Thymus (tissue), 11 donors: ENCODE measurements at regions not wholly inside any gene's neighbourhood (a gene's known extent, or its start where the extent isn't known, plus 50 kb on each side); places are given as distances from the start of the nearest gene placed in this dataset.
"Not testable (repeated sequence)": the region's sequence is repeated elsewhere in the genome, so short reads cannot be mapped to it uniquely, and the experiment has no call there.

ENCODE experiments used
- DNase-seq, 9 donors: peaks; one replicate each; pipeline ENCODE4 v3.0.0-alpha.2; 2013; ENCODE audit warnings: low spot score in 9 of 9, low read depth in 6 of 9, missing footprints in 1 of 9
- H3K27ac ChIP-seq, 2 donors: one replicate each; pipeline ENCODE4 v1.5.1; 2013; ENCODE audit warnings: control low read depth in 1 of 2, low read depth in 1 of 2, low read length in 1 of 2, mild to moderate bottlenecking in 1 of 2, moderate library complexity in 1 of 2
- H3K27me3 ChIP-seq, 2 donors: one replicate each; pipeline ENCODE4 v1.5.1; 2013; ENCODE audit warnings: low read length in 1 of 2; ENCODE audit not compliant: control insufficient read depth in 2 of 2, insufficient read depth in 1 of 2
- H3K36me3 ChIP-seq, 2 donors: one replicate each; pipeline ENCODE4 v1.5.1; 2013; ENCODE audit warnings: low read length in 1 of 2, mild to moderate bottlenecking in 1 of 2, moderate library complexity in 1 of 2; ENCODE audit not compliant: control insufficient read depth in 2 of 2, insufficient read depth in 2 of 2
- H3K4me1 ChIP-seq, 2 donors: one replicate each; pipeline ENCODE4 v1.5.1; 2013; ENCODE audit warnings: low read length in 2 of 2; ENCODE audit not compliant: control insufficient read depth in 2 of 2, insufficient read depth in 2 of 2
- H3K4me3 ChIP-seq, 2 donors: one replicate each; pipeline ENCODE4 v1.5.1; 2013; ENCODE audit warnings: low read length in 2 of 2, control low read depth in 1 of 2, mild to moderate bottlenecking in 1 of 2
- H3K9me3 ChIP-seq, 2 donors: one replicate each; pipeline ENCODE4 v1.5.1; 2013; ENCODE audit warnings: low read length in 1 of 2, mild to moderate bottlenecking in 1 of 2; ENCODE audit not compliant: control insufficient read depth in 2 of 2, insufficient read depth in 1 of 2
- WGBS: extraction: QIAGEN DNeasy Blood & Tissue Kit; methylation state at CpG from one replicate; pipeline ENCODE4 v1.1.7; 2013; 5-methylcytosine and 5-hydroxymethylcytosine counted together
- donor health status: healthy.

DNA sequence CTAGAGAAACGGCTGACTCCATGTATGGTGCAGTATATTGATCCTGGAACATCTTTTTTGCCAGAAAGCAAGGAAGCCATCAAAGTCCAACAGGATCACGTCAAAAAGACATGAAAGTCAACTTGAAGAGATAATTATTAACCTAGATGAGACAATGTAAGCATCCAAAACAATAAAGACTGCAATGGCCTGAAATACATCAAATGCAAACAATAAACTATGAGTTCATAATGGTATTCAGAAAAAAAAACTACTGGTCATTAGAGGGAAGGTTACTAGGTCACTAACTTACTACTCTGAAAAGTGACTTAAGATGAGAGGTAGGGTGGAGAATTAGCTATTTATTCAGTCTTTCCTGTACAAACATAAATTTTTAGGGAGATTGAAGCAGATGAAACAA, 75.3 kb upstream of the OR4F16 start:
- H3K36me3 ChIP-seq, H3K9me3 ChIP-seq, H3K27ac ChIP-seq, H3K4me1 ChIP-seq, DNase-seq, H3K4me3 ChIP-seq, H3K27me3 ChIP-seq: not testable (repeated sequence)
- WGBS, result no CpG with 5 or more reads among the region's 2 CpGs

DNA sequence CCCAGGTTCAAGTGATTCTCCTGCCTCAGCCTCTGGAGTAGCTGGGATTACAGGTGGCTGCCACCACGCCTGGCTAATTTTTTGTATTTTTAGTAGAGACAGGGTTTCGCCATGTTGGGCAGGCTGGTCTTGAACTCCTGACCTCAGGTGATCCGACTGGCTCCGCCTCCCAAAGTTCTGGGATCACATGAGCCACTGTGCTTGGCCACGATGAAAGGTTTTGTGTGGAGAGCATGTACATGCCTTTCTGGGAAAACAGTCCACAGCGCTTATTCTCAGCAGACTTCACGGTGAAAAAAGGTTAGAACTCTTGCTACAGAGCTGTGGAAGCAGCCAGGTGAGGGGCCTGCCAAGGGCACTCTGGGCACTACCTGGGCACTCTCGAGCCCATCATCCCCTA, 85.0 kb upstream of the OR4F16 start:
- H3K36me3 ChIP-seq, H3K9me3 ChIP-seq, H3K4me1 ChIP-seq, H3K4me3 ChIP-seq, H3K27ac ChIP-seq, H3K27me3 ChIP-seq, DNase-seq: not testable (repeated sequence)
- WGBS, result 97% methylated on average over 5 of the region's 8 CpGs

DNA sequence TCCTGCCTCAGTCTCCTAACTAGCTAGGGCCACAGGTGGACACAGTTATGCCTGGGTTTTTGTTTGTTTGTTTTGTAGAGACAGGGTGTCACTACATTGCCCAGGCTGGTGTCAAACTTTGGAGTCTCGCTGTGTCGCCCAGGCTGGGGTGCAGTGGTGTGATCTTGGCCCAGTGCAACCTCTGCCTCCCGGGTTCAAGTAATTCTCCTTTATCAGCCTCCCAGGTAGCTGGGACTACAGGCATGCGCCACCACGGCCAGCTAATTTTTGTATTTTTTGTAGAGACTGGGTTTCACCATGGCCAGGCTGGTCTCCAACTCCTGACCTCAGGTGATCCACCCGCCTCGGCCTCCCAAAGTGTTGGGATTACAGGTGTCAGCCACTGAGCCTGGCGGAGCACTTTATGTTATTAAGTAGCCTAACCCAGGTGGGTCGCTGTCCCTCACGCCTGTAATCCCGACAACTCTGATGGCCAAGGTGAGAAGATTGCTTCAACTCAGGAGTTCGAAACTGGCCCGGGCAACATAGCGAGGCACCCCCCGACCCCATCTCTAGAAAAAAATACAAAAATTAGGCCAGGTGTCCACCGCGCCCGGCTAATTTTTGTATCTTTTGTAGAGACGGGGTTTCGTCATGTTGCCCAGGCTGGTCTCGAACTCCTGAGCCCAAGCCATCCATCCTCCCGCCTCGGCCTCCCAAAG, 91.2 kb upstream of the OR4F16 start:
- peaks cover 2 to 11% of the 10 kb centered on the region in 2 donors for H3K4me1 ChIP-seq
- H3K27ac ChIP-seq, H3K27me3 ChIP-seq, DNase-seq, H3K9me3 ChIP-seq, H3K36me3 ChIP-seq: not testable (repeated sequence)
- 86% methylated on average over 21 of the region's 23 CpGs for WGBS
- peak overlapping the region in 1 of 2 donors; percentile 62 for H3K4me3 ChIP-seq

DNA sequence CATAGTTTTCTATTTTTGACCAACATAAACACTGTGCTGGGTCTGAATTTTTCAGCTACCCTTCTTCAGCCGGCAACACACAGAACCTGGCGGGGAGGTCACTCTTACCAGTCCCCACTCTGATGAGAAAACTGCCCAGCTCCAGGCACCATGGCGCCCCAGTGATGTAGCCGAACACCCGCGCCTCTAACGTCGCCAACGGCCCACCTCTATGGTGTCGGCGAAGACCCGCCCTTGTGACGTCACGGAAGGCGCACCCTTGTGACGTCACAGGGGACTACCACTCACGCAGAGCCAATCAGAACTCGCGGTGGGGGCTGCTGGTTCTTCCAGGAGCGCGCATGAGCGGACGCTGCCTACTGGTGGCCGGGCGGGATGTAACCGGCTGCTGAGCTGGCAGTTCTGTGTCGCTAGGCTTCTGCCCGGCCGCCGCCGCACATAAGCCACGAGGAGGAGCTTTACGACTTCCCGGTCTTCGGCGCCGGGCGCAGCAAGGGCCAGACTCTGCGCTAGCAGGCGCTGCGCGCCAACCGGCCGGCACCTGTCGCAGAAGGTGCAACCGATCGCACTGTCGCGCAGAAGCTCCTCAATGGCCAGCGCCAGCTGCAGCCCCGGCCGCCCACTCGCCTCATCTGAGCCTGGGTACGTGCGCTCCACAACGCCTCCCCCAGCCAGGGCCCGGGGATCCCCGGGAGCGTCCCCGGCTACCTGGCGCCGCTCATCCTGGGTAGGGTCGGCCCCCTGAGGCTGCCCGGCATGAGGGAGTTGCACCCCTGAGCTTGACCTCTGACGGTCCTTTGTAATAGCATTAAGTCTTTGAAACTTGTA, 92.2 kb upstream of the OR4F16 start:
- H3K4me1 ChIP-seq, result peaks cover 2 to 11% of the 10 kb centered on the region in 2 donors
- WGBS, result under 1% methylated on average over 65 of the region's 65 CpGs
- H3K9me3 ChIP-seq, H3K36me3 ChIP-seq, H3K27me3 ChIP-seq: not testable (repeated sequence)
- H3K4me3 ChIP-seq, result peak overlapping the region; percentile 49 to 62
- peak overlapping the region; percentile 86 to 89 for H3K27ac ChIP-seq
- peak; percentile 86 to 100 (median 97) for DNase-seq

DNA sequence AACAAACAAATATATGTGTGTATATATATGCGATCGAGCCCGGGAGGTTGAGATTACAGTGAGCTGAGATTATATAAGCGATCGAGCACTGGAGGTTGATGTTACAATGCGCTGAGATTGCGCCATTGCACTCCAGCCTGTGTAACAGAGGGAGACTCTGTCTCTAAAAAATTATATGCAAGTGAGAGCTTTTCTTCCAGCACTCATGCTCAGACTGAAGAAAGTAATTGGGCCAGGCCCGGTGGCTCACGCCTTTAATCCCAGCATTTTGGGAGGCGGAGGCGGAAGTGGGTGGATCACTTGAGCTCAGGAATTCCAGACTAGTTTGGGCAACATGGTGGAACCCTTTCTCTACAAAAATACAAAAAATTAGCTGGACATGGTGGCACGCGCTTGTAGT, 93.2 kb upstream of the OR4F16 start:
- peaks cover 2 to 11% of the 10 kb centered on the region in 2 donors for H3K4me1 ChIP-seq
- WGBS, result 75% methylated on average over 13 of the region's 13 CpGs
- DNase-seq, H3K27ac ChIP-seq, H3K27me3 ChIP-seq, H3K4me3 ChIP-seq, H3K9me3 ChIP-seq, H3K36me3 ChIP-seq: not testable (repeated sequence)

DNA sequence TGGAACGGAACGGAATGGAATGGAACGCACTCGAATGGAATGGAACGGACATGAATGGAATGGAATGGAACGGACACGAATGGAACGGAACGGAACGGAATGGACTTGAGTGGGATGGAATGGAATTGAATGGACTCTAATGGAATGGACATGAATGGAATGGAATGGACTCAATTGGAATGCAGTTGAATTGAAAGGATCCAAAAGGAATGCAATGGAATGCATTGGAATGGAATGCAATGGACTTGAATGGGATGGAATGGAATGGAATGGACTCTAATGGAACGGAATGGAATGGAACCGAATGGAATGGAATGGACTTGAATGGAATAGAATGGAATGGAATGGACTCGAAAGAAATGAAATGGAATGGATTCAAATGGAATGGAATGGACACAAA, 102.4 kb upstream of the OR4F16 start:
- H3K27ac ChIP-seq, result no peak overlapping the region
- no peaks in the 10 kb centered on the region for H3K27me3 ChIP-seq
- no peaks in the 10 kb centered on the region for H3K4me1 ChIP-seq
- no peak for DNase-seq
- no peaks in the 10 kb centered on the region for H3K9me3 ChIP-seq
- no peak overlapping the region for H3K4me3 ChIP-seq
- H3K36me3 ChIP-seq, result no peaks in the 10 kb centered on the region
- 97% methylated on average over 13 of the region's 13 CpGs for WGBS

DNA sequence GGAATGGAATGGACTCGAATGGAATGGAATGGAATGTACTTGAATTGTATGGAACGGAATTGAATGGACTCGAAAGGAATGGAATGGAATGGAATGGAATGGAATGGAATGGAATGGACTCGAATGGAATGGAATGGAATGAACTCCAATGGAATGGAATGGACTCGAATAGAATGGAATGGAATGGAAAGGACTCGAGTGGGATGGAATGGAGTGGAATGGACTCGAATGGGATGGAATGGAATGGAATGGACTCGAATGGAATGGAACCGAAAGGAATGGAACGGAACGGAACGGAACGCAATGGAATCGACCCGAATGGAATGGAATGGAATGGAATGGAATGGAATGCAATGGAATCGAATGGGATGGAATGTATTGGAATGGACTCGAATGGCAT, 103.2 kb upstream of the OR4F16 start:
- H3K27me3 ChIP-seq, H3K27ac ChIP-seq, H3K4me3 ChIP-seq, DNase-seq, H3K4me1 ChIP-seq, H3K36me3 ChIP-seq, H3K9me3 ChIP-seq: not testable (repeated sequence)
- WGBS, result 95% methylated on average over 17 of the region's 17 CpGs

DNA sequence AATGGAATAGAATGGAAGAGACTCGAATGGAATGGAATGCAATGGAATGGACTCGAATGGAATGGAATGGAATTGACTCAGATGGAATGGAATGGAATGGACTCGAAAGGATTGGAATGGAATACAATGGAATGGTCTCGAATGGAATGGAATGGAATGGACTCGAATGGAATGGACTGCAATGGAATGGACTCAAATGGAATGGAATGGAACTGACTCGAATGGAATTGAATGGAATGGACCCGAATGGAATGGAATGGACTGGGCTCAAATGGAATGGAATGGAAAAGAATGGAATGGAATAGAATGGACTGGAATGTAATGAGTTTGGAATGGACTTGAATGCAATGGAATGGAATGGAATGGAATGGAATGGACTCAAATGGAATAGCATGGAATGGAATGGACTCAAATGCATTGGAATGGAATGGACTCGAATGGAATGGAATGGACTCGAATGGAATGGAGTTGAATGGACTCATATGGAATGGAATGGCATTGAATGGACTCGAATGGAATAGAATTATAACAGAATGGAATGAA, 104.0 kb upstream of the OR4F16 start:
- WGBS, result 98% methylated on average over 10 of the region's 10 CpGs
- DNase-seq, H3K4me1 ChIP-seq: not testable (repeated sequence)

DNA sequence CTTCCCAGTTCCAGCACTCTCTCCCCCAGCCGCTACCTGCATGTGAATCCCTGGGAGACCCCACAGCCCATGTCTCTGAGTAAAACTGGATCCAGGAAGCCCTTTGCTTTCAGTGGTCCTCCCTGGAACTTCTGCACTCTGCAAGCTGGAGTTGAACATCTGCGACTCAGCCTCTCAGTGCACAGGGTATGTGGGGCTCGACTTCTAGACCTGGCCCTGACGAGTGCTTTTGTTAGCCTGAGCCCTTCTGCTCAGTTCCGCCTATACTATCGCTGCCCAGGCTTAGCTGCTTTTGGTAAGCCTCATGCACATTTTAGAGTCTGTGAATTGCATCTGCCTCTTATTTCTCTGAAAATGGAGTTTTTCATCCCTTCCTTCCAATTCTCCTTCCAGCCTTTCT, 107.9 kb upstream of the OR4F16 start:
- 98% methylated on average over 6 of the region's 6 CpGs for WGBS
- not testable (repeated sequence) for H3K4me1 ChIP-seq, H3K36me3 ChIP-seq, H3K27ac ChIP-seq, DNase-seq, H3K4me3 ChIP-seq, H3K27me3 ChIP-seq, H3K9me3 ChIP-seq

More for the DNA sequence above, 104.0 kb upstream of the OR4F16 start:
- not testable (repeated sequence) for H3K36me3 ChIP-seq, H3K27ac ChIP-seq, H3K27me3 ChIP-seq, H3K4me3 ChIP-seq, H3K9me3 ChIP-seq
